ENCODE measurements at regions not wholly inside any gene's neighbourhood (a gene's known extent, or its start where the extent isn't known, plus 50 kb on each side); places are given as distances from the start of the nearest gene placed in this dataset.
"Not testable (repeated sequence)": the region's sequence is repeated elsewhere in the genome, so short reads cannot be mapped to it uniquely, and the experiment has no call there.

DNA sequence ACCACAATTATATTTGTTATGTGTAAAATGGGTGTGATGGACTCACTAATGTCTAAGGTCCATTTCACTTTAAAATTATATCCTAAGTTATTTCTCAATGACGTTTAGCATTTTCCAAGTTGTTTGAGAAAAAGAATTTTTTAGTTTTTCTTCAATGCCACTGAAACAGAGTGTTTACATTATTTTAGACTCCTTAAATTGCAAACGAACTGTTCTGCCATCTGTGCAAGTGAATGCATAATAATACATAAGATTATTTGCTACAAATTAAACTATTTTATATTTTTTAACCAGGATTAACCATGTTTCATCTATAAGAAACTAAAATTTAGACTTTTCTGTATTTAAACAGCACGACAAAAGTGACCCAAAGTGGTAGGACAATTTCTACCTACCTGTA is 425.4 kb downstream of the NDFIP2 start:
- DNase-seq, result no peak

- no peak for DNase-seq
Measured at GRCh38 chr13:79905018-79905417, 424.1 kb downstream of the NDFIP2 start.

DNA sequence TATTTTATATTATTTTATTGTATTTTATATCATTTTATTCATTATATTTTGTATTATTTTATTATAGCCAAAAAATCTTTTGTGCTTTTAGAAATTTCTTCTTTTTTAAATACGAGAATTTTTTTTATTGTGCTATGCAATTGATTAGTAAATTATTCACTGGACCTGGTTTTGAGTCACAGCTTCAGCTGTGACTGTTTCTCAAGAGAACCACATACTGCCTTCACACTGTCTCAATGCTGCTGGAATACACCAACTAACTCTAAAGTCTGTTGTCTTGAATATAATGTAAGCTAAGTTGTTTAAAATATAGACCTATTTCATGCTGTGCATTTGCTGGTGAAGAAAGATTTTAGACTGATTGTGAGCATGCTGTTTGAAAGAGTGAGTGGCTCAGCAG is 423.6 kb downstream of the NDFIP2 start:
- DNase-seq, result no peak

GRCh38 chr13:79901336-79901735 is 420.4 kb downstream of the NDFIP2 start:
- no peak for DNase-seq

- DNase-seq, result no peak
Measured at GRCh38 chr13:79900356-79900755, 419.4 kb downstream of the NDFIP2 start.

- no peak for DNase-seq
Measured at GRCh38 chr13:79898996-79899395, 418.0 kb downstream of the NDFIP2 start.

GRCh38 chr13:79898202-79898826 is 417.4 kb downstream of the NDFIP2 start:
- no peak for DNase-seq

GRCh38 chr13:79896851-79897250 is 415.9 kb downstream of the NDFIP2 start:
- no peak for DNase-seq

- DNase-seq, result no peak
Measured at GRCh38 chr13:79895416-79895815, 414.5 kb downstream of the NDFIP2 start.

DNA sequence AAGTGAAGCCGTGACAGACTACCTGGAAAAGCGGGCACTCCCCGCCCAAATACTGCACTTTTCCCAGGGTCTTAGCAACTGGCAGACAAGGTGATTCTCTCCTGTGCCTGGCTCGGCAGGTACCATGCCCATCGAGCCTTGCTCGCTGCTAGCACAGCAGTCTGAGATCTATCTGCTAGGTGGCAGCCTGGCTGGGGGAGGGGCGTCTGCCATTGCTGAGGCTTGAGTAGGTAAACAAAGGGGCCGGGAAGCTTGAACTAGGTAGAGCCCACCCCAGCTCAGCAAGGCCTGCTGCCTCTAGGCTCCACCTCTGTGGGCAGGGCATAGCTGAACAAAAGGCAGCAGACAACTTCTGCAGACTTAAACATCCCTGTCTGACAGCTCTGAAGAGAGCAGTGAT is 406.3 kb downstream of the NDFIP2 start:
- not testable (repeated sequence) for DNase-seq

DNA sequence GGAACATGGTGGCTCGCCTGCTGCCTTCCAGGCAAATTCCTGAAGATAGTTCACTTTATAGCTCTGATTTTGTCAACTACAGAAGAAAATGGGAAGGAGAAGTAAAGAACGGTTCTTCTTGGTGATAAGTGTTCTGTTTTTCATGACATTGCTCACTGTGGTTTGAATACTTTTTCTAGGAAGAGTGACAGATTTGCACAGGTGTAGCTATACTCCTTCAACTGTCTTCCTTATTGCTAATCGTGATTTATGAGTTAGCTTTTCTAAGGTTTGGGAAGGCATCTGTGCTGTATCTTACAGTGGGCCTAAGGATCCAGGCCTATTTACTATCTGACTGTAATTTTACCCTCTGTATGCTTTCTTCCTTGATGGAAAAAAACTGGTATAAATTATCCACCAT is 405.6 kb downstream of the NDFIP2 start:
- DNase-seq, result no peak

- DNase-seq, result no peak
Measured at GRCh38 chr13:79884890-79885289, 403.9 kb downstream of the NDFIP2 start.

DNA sequence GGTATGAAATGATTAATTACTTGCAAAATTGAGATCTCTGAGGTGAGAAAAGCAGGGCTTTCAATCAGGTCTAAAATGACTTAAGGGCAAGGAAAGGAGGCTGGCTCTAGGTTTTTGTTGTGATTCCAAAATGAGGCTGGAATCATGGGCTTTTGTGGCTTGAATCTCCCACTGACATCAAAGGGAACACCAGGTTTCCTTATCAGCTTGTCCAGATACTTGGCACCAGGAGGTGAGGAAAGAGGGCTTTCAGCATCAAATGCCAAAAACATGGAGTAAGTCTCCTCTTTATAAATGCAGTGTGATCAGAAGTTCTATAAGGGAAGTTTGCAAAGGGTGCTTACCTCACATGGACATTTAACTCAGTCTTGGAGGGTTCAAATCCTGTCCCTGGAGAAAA is 402.3 kb downstream of the NDFIP2 start:
- no peak for DNase-seq

GRCh38 chr13:79880818-79881217 is 399.9 kb downstream of the NDFIP2 start:
- no peak for DNase-seq

DNA sequence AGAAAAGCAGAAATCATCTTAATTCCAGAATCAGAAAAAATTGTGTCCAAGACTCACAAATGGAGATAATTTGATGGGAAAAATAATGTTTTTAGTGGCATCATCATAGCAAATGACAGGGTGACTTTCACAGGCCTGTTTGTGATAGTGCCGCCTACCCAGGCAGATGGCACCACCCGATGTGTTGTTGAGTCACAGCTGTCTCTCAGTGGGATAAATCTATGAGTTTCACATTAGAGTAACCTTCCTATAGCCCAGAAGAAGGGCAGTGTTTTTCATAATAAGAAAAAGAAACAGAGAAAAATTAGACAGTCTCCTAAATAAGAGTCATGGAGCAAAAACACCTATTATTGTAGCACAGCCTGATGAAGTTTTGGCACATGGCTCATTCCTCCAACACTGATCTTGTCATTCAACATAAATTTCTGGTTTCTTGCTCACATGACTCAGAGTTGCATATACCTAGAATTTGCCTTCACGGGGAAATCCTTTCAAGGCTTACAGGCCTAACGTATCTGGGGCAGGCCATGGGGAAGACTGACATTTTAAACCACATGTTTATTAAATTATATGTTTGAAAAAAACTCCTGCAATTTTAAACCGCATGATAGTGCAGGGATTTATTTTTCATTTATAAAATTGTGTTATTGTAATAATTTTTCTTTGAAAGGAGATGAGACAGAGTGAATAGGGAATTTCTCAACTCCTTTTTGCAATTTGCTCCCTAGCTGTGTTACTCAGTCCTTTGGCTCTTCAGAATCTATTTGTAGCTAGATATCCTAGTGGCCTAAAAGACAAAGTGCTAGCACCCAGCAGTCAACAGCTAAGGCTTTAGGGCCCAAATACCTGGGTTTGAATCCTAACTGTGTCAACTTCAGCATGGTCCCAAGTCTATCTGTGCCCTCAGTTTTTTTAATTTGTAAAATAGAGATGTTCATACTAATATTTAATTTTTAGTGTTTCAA is 393.7 kb downstream of the NDFIP2 start:
- DNase-seq, result no peak

- DNase-seq, result no peak
Measured at GRCh38 chr13:79871594-79871993, 390.6 kb downstream of the NDFIP2 start.

DNA sequence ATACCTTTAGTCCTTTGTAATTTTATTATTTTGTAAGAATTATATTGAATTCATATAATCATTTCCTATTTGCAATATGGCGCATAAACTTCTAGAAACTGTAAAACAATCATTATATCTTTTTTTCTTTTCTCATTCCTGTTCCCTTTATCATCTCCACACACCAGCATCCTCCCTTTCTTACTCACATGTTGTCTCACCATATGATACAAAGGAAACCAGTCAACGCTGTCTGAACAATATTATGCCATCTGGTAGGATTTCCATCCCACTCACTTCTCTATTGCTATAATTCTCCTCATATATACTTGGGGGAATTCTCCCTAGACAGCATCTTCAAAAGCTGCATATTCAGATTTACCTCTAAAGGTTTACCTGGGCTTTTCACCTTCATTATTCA is 389.8 kb downstream of the NDFIP2 start:
- DNase-seq, result no peak

DNA sequence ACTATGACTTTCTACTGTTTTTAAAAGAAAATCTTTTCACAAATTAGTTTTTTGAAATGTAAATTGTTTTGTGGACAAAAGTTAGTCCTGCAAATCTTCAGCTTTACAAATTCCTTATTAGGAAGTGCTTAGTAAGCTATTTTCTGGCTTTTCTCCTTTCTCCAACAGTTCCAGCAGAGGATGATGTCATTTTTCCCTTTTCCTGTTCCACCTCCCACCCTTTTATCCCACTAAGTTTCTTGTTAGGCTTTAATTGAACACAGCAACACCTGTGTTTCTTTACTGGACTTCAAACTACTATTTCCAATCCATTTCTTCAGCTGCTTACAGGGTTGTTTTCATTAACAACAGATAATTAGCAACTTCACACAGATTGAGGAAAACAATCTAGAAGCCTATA is 389.2 kb downstream of the NDFIP2 start:
- no peak for DNase-seq

- DNase-seq, result no peak
Measured at GRCh38 chr13:79869326-79869725, 388.4 kb downstream of the NDFIP2 start.

GRCh38 chr13:79867254-79867653 is 386.3 kb downstream of the NDFIP2 start:
- DNase-seq, result peak; percentile 6

DNA sequence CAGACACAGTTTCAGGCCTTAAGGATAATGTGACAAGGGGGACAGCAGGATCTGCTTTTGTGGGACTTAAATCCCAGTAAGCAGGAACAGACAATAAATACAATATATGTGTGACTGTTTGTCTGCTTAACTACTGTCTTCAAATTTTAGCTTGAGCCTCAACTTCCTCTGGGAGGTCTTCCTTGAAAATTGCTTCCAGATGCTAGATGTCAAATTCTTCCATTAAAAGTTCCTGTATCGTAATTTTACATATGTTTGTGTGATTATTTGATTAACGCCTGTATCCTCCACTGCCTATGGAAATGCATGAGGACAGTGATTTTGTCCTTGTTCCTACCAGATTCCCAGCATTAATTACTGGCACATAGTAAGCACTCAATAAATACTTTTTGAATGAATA is 385.5 kb downstream of the NDFIP2 start:
- no peak for DNase-seq

GRCh38 chr13:79862515-79862914 is 381.6 kb downstream of the NDFIP2 start:
- DNase-seq, result no peak

DNA sequence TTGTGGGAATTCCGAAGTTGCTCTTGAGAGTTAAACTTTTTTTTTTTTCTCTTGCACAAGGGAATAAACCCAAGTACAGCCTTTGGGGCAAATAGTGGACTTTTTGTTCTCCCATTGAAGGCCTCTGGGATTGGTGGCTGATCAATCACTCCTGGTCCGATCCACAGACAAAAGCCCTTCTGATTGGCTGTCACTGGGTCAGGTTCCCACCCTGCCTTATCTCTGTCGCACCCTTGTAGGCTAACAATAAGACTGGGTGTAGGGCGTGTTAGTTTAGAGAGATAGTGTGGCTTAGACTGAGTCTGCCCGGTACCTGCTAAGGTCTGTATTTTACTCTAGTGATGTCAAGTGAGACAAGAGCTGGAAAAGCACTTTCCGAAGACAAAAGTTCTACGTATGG is 380.8 kb downstream of the NDFIP2 start:
- DNase-seq, result no peak

GRCh38 chr13:79860791-79861190 is 379.8 kb downstream of the NDFIP2 start:
- DNase-seq, result no peak
